Heart right ventricle (tissue), 16 donors: ENCODE measurements at regions not wholly inside any gene's neighbourhood (a gene's known extent, or its start where the extent isn't known, plus 50 kb on each side); places are given as distances from the start of the nearest gene placed in this dataset.

Experiments
- ATAC-seq, 8 donors: fragments of 200-7000 bp; cut with Tn5 transposase; one replicate each; pipeline ENCODE4 v1.9.1; 2020; ENCODE audit warnings: mild to moderate bottlenecking in 8 of 8, moderate library complexity in 8 of 8, moderate number of reproducible peaks in 1 of 8
- DNase-seq, 2 donors: peaks; one replicate each; pipeline ENCODE4 v3.0.0-alpha.2; 2020
- H3K27ac ChIP-seq, 10 donors: fragments of 200-600 bp; sonication (generic) in 2 of 10; one replicate each; pipeline versions ENCODE4 v1.5.0 to v1.8.0; 2020 to 2022; ENCODE audit warnings: mild to moderate bottlenecking in 3 of 10
- H3K27me3 ChIP-seq, 7 donors: fragments of 200-600 bp; one replicate each; pipeline ENCODE4 v1.8.0; 2021 to 2022; ENCODE audit warnings: mild to moderate bottlenecking in 2 of 7
- H3K36me3 ChIP-seq, 9 donors: fragments of 200-600 bp; sonication (generic) in 1 of 9; one replicate each; pipeline versions ENCODE4 v1.5.0 to v1.8.0; 2020 to 2022; ENCODE audit warnings: mild to moderate bottlenecking in 2 of 9
- H3K4me1 ChIP-seq, 9 donors: fragments of 200-600 bp; sonication (generic) in 1 of 9; one replicate each; pipeline versions ENCODE4 v1.5.0 to v1.8.0; 2020 to 2022; ENCODE audit warnings: mild to moderate bottlenecking in 4 of 9
- H3K4me3 ChIP-seq, 10 donors: fragments of 200-600 bp; sonication (generic) in 2 of 10; one replicate each; pipeline versions ENCODE4 v1.5.0 to v1.8.0; 2020 to 2022; ENCODE audit warnings: mild to moderate bottlenecking in 7 of 10, moderate library complexity in 2 of 10
- H3K9me3 ChIP-seq, 11 donors: fragments of 200-600 bp in 10 of 11; sonication (generic) in 2 of 11; one replicate each; pipeline versions ENCODE4 v1.5.0 to v1.8.0; 2013 to 2022; ENCODE audit warnings: mild to moderate bottlenecking in 2 of 11, control low read depth in 1 of 11, moderate library complexity in 1 of 11
- CTCF ChIP-seq, 9 donors: fragments of 200-600 bp; sonication (generic) in 2 of 9; IDR thresholded peaks; one replicate each; pipeline versions ENCODE4 v1.5.0 to v1.8.0; 2021 to 2022; ENCODE audit warnings: antibody characterized with exemption in 9 of 9, mild to moderate bottlenecking in 5 of 9, moderate library complexity in 1 of 9
- WGBS, 2 donors: extraction: QIAGEN DNeasy Blood & Tissue Kit; methylation state at CpG; one replicate each; pipeline ENCODE4 v1.1.7; 2013; ENCODE audit warnings: inconsistent platforms in 1 of 2; 5-methylcytosine and 5-hydroxymethylcytosine counted together
- intact Hi-C, 10 donors: fragments of 100-400 bp; cut with DNase I; formaldehyde crosslinking; loops; one replicate each; pipeline versions ENCODE4 v1.11.1 to v1.14.2; 2022
- donor health status: Arrhythmogenic right ventricular cardiomyopathy.
- donor health status: ischemic (EF 13 %, LVEDD 7.1; RV severe dilation, severe dysfunction).
- donor health status: healthy with polysubstance abuse.
- donor health status: DM: no; HTN: yes; CAD: no.
- donor health status: DM: no; HTN: no; CAD: no.
- donor health status: ischemic (EF 25% LVEDD 6.9; RV normal size, moderate dysfunction).
- donor health status: ischemic (EF 25% LVEDD 5.7; RV mildly dilated, moderate dysfunction).
- donor health status: healthy.
- donor health status: DM: yes; HTN: yes; CAD: no.
- donor health status: Ischemic cardiomyopathy.
- donor health status: ischemic (EF 35%, LVEDD 5.7; RV mildly dilated, moderate dysfunction).
- donor health status: nonischemic (EF 11% LVEDD 7.7; RV severe dilation, severe dysfunction).
- donor health status: DM: yes; HTN: yes; CAD: no.
- donor health status: PGD.
- donor health status: ischemic (EF 29% LVEDD 5.4; RV normal size, mild dysfunction).
- donor health status: nonischemic (EF 23%, LVEDD 6.1; RV moderate dilation, normal function).

- Histone ChIP-seq H3K4me1 (no peaks in the 10 kb centered on the region), H3K27ac (no peak overlapping the region), H3K4me3 (no peak overlapping the region), H3K9me3 (peaks cover 0 to 15% (median 0%) of the 10 kb centered on the region in 11 donors), H3K36me3 (no peaks in the 10 kb centered on the region), H3K27me3 (no peaks in the 10 kb centered on the region)
- TF ChIP-seq CTCF (IDR thresholded peaks at IDR 0.05): no peak
- intact Hi-C loops: no loop called here
- WGBS, 2 donors: 75 to 77% methylated on average over 6 of the region's 6 CpGs
- ATAC-seq (no peak), DNase-seq (no peak)
These were observed 1396.5 kb upstream of the CELF2 start for GRCh38 chr10:9621216-9621615.

- no peak for TF ChIP-seq CTCF (IDR thresholded peaks at IDR 0.05)
- DNase-seq (no peak), ATAC-seq (no peak)
- Histone ChIP-seq H3K27me3 (no peaks in the 10 kb centered on the region), H3K27ac (no peak overlapping the region), H3K9me3 (peaks cover 0 to 3% (median 0%) of the 10 kb centered on the region in 11 donors), H3K4me3 (no peak overlapping the region), H3K36me3 (no peaks in the 10 kb centered on the region), H3K4me1 (no peaks in the 10 kb centered on the region)
- intact Hi-C loops: no loop called here
These were observed 1392.4 kb upstream of the CELF2 start for GRCh38 chr10:9625304-9625703.

- no peak for ATAC-seq
- WGBS, 2 donors: 59 to 70% methylated on average over 3 of the region's 3 CpGs
- no peaks in the 10 kb centered on the region for H3K36me3 ChIP-seq
- H3K9me3 ChIP-seq: peaks cover 0 to 4% (median 0%) of the 10 kb centered on the region in 11 donors
- no peak for TF ChIP-seq CTCF (IDR thresholded peaks at IDR 0.05)
- DNase-seq: no peak
- H3K27me3 ChIP-seq: no peaks in the 10 kb centered on the region
- H3K27ac ChIP-seq: no peak overlapping the region
- no peak overlapping the region for H3K4me3 ChIP-seq
- intact Hi-C loops: no loop called here
- no peaks in the 10 kb centered on the region for H3K4me1 ChIP-seq
These were observed 1383.2 kb upstream of the CELF2 start for GRCh38 chr10:9634466-9634865.

- TF ChIP-seq CTCF (IDR thresholded peaks at IDR 0.05): no peak
- ATAC-seq (no peak), DNase-seq (no peak)
- Histone ChIP-seq H3K27ac (no peak overlapping the region), H3K9me3 (peaks cover 0 to 4% (median 0%) of the 10 kb centered on the region in 11 donors), H3K4me1 (no peaks in the 10 kb centered on the region), H3K27me3 (no peaks in the 10 kb centered on the region), H3K4me3 (no peak overlapping the region), H3K36me3 (no peaks in the 10 kb centered on the region)
- intact Hi-C loops: no loop called here
- 75 to 78% methylated on average over 2 of the region's 2 CpGs for WGBS, 2 donors
These were observed 1382.0 kb upstream of the CELF2 start for GRCh38 chr10:9635691-9636090.

- Histone ChIP-seq H3K27ac (no peak overlapping the region), H3K27me3 (no peaks in the 10 kb centered on the region), H3K9me3 (peaks cover 0 to 4% (median 0%) of the 10 kb centered on the region in 11 donors), H3K36me3 (no peaks in the 10 kb centered on the region), H3K4me1 (no peaks in the 10 kb centered on the region), H3K4me3 (no peak overlapping the region)
- intact Hi-C loops: no loop called here
- 56 to 66% methylated on average over 2 of the region's 2 CpGs for WGBS, 2 donors
- no peak for TF ChIP-seq CTCF (IDR thresholded peaks at IDR 0.05)
- DNase-seq (no peak), ATAC-seq (no peak)
These were observed 1381.5 kb upstream of the CELF2 start for GRCh38 chr10:9636216-9636615.
